Keratinocyte (primary cell): ENCODE measurements at regions not wholly inside any gene's neighbourhood (a gene's known extent, or its start where the extent isn't known, plus 50 kb on each side); places are given as distances from the start of the nearest gene placed in this dataset.

ENCODE experiments used
- DNase-seq: peaks from one replicate; pipeline ENCODE4 v3.0.0-alpha.2; 2011; ENCODE audit warnings: low read depth, missing footprints, low spot score
- FAIRE-seq: peaks from 2 replicates; lab custom pipeline; 2011; peaks lifted over from hg19 to GRCh38; lab: Jason Lieb, UNC
- H2AFZ ChIP-seq: 2 replicates; pipeline ENCODE4 v1.6.0; 2012; ENCODE audit warnings: low read length, control low read depth, inconsistent platforms; ENCODE audit not compliant: control insufficient read depth
- H3K27ac ChIP-seq: 2 replicates; pipeline ENCODE4 v1.5.1; 2011; ENCODE audit warnings: low read length; ENCODE audit not compliant: control insufficient read depth, insufficient read depth
- H3K27me3 ChIP-seq: 3 replicates; pipeline ENCODE4 v1.6.0; 2011; ENCODE audit warnings: low read length; ENCODE audit not compliant: control insufficient read depth, insufficient read depth; ENCODE audit errors: extremely low read depth
- H3K36me3 ChIP-seq, 2 experiments: 2 replicates in 1 of 2; 3 replicates in 1 of 2; pipeline ENCODE4 v1.5.1; 2011; ENCODE audit warnings: low read length in 2 of 2, mild to moderate bottlenecking in 1 of 2; ENCODE audit not compliant: control insufficient read depth in 2 of 2, insufficient read depth in 2 of 2; ENCODE audit errors: extremely low read depth in 1 of 2
- H3K4me1 ChIP-seq: 3 replicates; pipeline ENCODE4 v1.5.1; 2011; ENCODE audit warnings: low read length; ENCODE audit not compliant: control insufficient read depth, insufficient read depth; ENCODE audit errors: extremely low read depth
- H3K4me2 ChIP-seq: 3 replicates; pipeline ENCODE4 v1.6.0; 2011; ENCODE audit warnings: low read depth, low read length; ENCODE audit not compliant: control insufficient read depth, insufficient read depth; ENCODE audit errors: extremely low read depth
- H3K4me3 ChIP-seq, 3 experiments: fragments of 200-600 bp in 1 of 3; sonication (generic) in 1 of 3; 2 replicates in 2 of 3; 3 replicates in 1 of 3; pipeline ENCODE4 v1.5.1; 2011 to 2016; ENCODE audit warnings: low read length in 3 of 3, mild to moderate bottlenecking in 3 of 3, control low read depth in 2 of 3, inconsistent platforms in 1 of 3, low read depth in 1 of 3, mixed read lengths in 1 of 3, mixed run types in 1 of 3, moderate library complexity in 1 of 3; ENCODE audit not compliant: control insufficient read depth in 2 of 3, insufficient read depth in 2 of 3; ENCODE audit errors: extremely low read depth in 1 of 3
- H3K79me2 ChIP-seq: 2 replicates; pipeline ENCODE4 v1.6.0; 2012; ENCODE audit warnings: low read length; ENCODE audit not compliant: control insufficient read depth, insufficient read depth
- H3K9ac ChIP-seq: 3 replicates; pipeline ENCODE4 v1.6.0; 2011; ENCODE audit warnings: low read length; ENCODE audit not compliant: control insufficient read depth, insufficient read depth; ENCODE audit errors: extremely low read depth
- H3K9me1 ChIP-seq: 3 replicates; pipeline ENCODE4 v1.6.0; 2011; ENCODE audit warnings: low read length; ENCODE audit not compliant: control insufficient read depth, insufficient read depth; ENCODE audit errors: extremely low read depth
- H3K9me3 ChIP-seq: 2 replicates; pipeline ENCODE4 v1.5.1; 2012; ENCODE audit warnings: low read depth, low read length; ENCODE audit not compliant: control insufficient read depth
- H4K20me1 ChIP-seq: 3 replicates; pipeline ENCODE4 v1.6.0; 2011; ENCODE audit warnings: low read length; ENCODE audit not compliant: control insufficient read depth, insufficient read depth; ENCODE audit errors: extremely low read depth
- EZH2 ChIP-seq: IDR thresholded peaks from one replicate; pipeline ENCODE4 v1.6.1; 2012; ENCODE audit warnings: inconsistent platforms, mild to moderate bottlenecking, low read length, moderate library complexity
- dilution Hi-C: fragments of 300-500 bp; cut with MboI; formaldehyde crosslinking; loops from one replicate; pipeline ENCODE4 v1.7.0; 2020; ENCODE audit warnings: low sequenced_read_pairs; ENCODE audit not compliant: extremely low pct_ligation_motif_present
- TF ChIP-seq, protein P1 (sequence below), 3 experiments: IDR thresholded peaks in 1 of 3; conservative IDR thresholded peaks in 1 of 3; optimal IDR thresholded peaks in 1 of 3; 2 replicates in 2 of 3; 3 replicates in 1 of 3; pipeline versions ENCODE3 to v1.5.1; 2011; ENCODE audit warnings: low read length in 3 of 3, mild to moderate bottlenecking in 3 of 3, moderate library complexity in 2 of 3, control low read depth in 1 of 3, inconsistent platforms in 1 of 3; ENCODE audit not compliant: insufficient read depth in 2 of 3; ENCODE audit errors: extremely low read depth in 1 of 3

DNA sequence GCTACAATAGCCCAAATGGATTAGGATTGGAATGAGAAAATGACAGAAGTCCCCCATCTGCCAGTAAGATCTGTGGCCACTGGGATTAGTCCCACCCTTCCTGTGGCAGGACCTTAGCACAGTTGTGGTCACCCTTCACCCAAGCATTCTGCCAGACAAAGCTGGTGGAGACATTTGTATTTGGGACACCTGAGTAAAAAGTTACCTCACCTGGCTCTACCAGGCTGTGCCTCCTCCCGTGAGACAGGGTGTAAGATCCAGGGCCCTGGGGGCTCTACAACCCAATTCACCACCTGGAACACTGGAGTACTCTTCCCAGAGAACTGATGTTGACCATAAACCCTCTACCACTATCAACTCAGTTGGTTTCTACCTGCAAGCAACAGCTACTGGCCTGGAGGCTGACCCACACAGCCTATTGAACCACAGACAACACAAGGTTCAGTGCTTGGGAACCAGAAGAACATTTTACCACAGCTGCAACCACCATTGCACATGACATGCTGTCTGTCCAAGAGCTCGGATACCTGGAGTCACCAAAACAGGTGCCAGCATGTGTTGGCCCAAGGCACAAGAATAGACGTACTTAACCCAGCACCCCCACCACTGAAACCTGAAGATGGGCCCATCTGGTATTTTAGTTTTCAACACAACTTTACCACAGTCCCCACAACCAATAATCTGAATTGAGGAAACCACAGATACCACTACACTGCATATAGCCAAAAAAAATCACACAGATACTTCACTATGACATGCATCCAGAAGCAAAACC is 1686.7 kb downstream of the SI start:
- H3K9me3 ChIP-seq: peaks cover 1% of the 10 kb centered on the region
- no peak for DNase-seq

DNA sequence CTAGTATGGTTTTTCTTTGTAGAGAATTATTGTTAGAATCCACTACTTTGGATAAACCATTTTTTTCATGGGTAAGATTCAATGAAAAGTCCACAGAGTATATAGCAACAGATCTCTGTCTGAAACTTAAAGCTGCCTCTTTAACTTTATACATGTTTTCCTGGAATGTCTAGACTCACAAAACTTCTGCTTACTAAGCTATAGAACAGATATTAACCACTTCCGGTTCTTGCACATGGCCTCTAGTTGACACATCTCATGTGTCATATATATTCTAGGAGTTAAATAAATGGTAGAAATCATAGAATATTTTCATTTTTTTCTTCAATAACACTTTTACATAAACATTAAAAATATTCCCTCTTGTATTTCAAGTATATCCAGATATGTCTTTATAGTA is 1693.9 kb downstream of the SI start:
- Histone ChIP-seq H3K9me1 (no peaks in the 10 kb centered on the region), H3K27me3 (no peaks in the 10 kb centered on the region), H3K79me2 (no peaks in the 10 kb centered on the region), H3K4me1 (no peaks in the 10 kb centered on the region), H3K36me3 (no peaks in the 10 kb centered on the region), H4K20me1 (no peaks in the 10 kb centered on the region), H2AFZ (no peak overlapping the region), H3K4me3 (no peak overlapping the region), H3K27ac (no peak overlapping the region), H3K4me2 (no peak overlapping the region), H3K9ac (no peak overlapping the region), H3K9me3 (no peaks in the 10 kb centered on the region)
- dilution Hi-C loops: no loop called here
- TF ChIP-seq, protein P1, sequence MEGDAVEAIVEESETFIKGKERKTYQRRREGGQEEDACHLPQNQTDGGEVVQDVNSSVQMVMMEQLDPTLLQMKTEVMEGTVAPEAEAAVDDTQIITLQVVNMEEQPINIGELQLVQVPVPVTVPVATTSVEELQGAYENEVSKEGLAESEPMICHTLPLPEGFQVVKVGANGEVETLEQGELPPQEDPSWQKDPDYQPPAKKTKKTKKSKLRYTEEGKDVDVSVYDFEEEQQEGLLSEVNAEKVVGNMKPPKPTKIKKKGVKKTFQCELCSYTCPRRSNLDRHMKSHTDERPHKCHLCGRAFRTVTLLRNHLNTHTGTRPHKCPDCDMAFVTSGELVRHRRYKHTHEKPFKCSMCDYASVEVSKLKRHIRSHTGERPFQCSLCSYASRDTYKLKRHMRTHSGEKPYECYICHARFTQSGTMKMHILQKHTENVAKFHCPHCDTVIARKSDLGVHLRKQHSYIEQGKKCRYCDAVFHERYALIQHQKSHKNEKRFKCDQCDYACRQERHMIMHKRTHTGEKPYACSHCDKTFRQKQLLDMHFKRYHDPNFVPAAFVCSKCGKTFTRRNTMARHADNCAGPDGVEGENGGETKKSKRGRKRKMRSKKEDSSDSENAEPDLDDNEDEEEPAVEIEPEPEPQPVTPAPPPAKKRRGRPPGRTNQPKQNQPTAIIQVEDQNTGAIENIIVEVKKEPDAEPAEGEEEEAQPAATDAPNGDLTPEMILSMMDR (optimal IDR thresholded peaks at IDR 0.05 in 1 of 3, IDR thresholded peaks at IDR 0.05 in 1 of 3, conservative IDR thresholded peaks at IDR 0.05 in 1 of 3; ENCODE audit: extremely low read depth in 1 of 3, insufficient read depth in 2 of 3, low read length in 3 of 3): no peak
- no peak for TF ChIP-seq EZH2
- DNase-seq (no peak), FAIRE-seq (no peak)

More for the DNA sequence above, 1686.7 kb downstream of the SI start:
- no peaks in the 10 kb centered on the region for H3K36me3 ChIP-seq
- no peak overlapping the region for H3K4me3 ChIP-seq
- TF ChIP-seq, protein P1 (optimal IDR thresholded peaks at IDR 0.05 in 1 of 3, IDR thresholded peaks at IDR 0.05 in 1 of 3, conservative IDR thresholded peaks at IDR 0.05 in 1 of 3; ENCODE audit: extremely low read depth in 1 of 3, insufficient read depth in 2 of 3, low read length in 3 of 3): no peak
- TF ChIP-seq EZH2: no peak
- H3K9me1 ChIP-seq: no peaks in the 10 kb centered on the region
- H3K9ac ChIP-seq: no peak overlapping the region
- no peak overlapping the region for H3K27ac ChIP-seq
- no peaks in the 10 kb centered on the region for H3K27me3 ChIP-seq
- FAIRE-seq: no peak
- no peaks in the 10 kb centered on the region for H4K20me1 ChIP-seq
- no peak overlapping the region for H3K4me2 ChIP-seq
- H3K4me1 ChIP-seq: no peaks in the 10 kb centered on the region
- no peaks in the 10 kb centered on the region for H3K79me2 ChIP-seq
- dilution Hi-C loops: no loop called here
- H2AFZ ChIP-seq: no peak overlapping the region
